ENCODE measurements at regions not wholly inside any gene's neighbourhood (a gene's known extent, or its start where the extent isn't known, plus 50 kb on each side); places are given as distances from the start of the nearest gene placed in this dataset.

- DNase-seq = no peak
These were observed 55.5 kb upstream of the SMLR1 start for GRCh38 chr6:130771741-130772140.

DNA sequence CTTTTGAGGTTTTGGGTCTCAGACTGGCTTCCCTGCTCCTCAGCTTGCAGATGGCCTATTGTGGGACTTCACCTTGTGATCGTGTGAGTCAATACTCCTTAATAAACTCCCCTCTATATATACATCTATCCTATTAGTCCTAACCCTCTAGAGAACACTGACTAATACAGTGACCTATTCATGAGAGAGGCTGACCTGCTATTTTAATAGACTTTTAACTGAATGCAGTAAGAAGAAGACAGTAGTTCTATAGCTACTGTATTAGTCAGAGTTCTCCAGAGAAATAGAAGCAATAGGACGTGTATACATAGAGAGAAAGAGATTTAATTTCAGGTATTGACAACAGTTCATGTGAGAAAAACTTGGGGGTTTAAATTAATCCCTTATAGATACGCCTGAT is 53.3 kb upstream of the SMLR1 start:
- no peak for DNase-seq

DNA sequence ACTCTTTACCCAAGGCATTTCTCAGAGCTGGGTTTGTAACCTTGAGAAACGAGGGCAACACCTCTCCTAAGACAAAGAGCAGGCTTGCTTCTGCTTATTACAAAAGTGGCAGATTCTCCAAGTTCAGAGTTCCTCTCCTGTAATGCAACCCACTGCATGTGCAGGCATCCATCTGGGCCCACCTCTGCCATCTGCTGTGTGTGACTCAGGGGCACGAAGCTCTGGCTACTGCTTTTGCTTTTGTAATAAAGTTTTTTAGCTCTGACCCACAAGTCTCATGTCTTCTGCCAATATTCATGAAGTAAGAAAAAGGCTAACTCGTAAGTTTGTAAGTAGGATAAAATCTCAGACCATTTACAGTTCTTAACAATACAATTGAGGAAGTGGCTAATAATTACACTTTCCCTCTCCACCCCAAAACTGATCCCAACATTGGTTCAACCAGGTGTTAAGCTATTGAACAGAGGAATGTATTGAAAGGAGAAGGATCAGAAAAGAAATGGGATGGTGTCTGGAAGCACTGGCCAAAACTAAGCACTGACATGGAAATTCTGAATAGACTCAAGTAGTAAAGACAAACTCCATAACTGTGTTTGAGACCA is 51.7 kb upstream of the SMLR1 start:
- DNase-seq = no peak

DNA sequence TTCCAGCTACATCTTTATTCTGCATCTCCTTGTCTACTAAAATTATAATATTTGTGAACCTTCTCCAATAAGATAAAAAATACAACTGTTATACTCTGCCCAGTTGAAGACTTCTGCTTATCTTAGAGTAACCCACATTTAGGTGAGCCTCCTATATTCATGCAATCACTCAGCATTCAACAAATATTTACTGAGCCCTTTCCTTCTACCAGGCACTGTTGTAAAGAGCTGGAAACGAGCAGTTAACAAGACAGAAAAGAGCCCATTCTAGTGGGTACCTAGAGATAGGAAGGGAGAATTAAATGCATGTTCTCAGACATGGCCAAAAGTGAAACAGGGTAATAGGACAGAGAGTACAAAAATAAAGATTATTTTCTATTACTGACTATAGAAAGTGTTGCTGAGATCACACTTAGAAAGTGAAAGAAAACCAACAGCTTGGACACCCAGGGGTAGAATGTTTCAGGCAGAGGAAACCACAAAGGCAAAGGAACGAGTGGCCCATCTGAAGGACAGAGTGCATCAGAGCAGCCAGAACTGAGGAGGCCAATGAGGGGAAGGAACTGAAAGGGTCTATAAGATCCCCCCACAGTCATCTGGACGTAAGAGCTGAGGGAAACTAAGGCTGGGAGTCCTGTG is 50.8 kb upstream of the SMLR1 start:
- DNase-seq = no peak

Measured in SHP77 (cell line).